Right lobe of liver (tissue), 4 donors: ENCODE measurements at regions not wholly inside any gene's neighbourhood (a gene's known extent, or its start where the extent isn't known, plus 50 kb on each side); places are given as distances from the start of the nearest gene placed in this dataset.

Experiments
- POLR2A ChIP-seq: fragments of 450-650 bp; IDR thresholded peaks from one replicate; pipeline ENCODE4 v1.6.1; 2017; ENCODE audit warnings: antibody characterized with exemption, mild to moderate bottlenecking
- TF ChIP-seq, protein P1 (sequence below), 4 donors: fragments of 200-600 bp in 3 of 4; fragments of 450-650 bp in 1 of 4; IDR thresholded peaks; one replicate each; pipeline versions ENCODE4 v1.5.1 to v1.8.0; 2016 to 2022; ENCODE audit warnings: antibody characterized with exemption in 4 of 4, mild to moderate bottlenecking in 2 of 4
- donor health status: DM: no; HTN: no; CAD: no.
- donor health status: DM: no; HTN: no; CAD: no.
- donor health status: DM: no; HTN: yes; CAD: no.

DNA sequence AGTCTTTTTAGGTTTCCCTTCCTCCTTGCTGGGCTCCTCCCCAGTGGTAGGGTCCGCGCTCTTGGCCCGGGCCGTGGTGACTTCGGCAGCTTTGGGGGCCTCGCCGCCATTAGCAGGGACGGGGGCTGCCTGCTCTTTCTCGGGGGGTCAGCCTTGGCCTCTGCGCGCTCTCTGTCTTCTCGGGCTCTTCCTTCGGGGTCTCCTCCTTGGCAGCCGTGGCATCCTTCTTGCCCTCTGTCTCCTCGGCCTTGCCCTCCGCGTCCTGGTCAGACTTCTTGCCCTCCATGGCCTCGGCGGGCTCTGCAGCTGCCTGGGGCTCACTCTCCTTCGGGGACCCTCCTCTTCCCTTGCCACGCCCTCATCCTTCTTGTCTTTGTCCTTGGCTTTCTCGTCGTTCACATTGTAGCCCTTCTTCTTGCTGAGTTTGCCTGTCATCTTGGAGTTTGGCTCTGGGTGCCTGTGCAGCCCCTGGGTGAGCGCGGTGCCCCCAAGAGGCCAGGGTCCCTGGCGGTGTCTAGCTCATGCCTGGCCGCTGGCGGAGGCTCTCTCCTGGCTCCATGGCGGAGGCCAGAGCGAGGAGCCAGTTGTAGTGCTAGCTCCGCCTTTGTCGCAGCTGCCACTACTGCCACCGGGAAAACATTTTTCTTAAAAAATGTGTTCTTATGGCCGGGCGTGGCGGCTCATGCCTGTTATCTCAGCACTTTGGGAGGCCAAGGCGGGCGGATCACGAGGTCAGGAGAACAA, 283.0 kb upstream of the SGCG start:
- TF ChIP-seq, protein P1, sequence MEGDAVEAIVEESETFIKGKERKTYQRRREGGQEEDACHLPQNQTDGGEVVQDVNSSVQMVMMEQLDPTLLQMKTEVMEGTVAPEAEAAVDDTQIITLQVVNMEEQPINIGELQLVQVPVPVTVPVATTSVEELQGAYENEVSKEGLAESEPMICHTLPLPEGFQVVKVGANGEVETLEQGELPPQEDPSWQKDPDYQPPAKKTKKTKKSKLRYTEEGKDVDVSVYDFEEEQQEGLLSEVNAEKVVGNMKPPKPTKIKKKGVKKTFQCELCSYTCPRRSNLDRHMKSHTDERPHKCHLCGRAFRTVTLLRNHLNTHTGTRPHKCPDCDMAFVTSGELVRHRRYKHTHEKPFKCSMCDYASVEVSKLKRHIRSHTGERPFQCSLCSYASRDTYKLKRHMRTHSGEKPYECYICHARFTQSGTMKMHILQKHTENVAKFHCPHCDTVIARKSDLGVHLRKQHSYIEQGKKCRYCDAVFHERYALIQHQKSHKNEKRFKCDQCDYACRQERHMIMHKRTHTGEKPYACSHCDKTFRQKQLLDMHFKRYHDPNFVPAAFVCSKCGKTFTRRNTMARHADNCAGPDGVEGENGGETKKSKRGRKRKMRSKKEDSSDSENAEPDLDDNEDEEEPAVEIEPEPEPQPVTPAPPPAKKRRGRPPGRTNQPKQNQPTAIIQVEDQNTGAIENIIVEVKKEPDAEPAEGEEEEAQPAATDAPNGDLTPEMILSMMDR (IDR thresholded peaks at IDR 0.05): no peak
- no peak for TF ChIP-seq POLR2A
